ENCODE measurements at regions not wholly inside any gene's neighbourhood (a gene's known extent, or its start where the extent isn't known, plus 50 kb on each side); places are given as distances from the start of the nearest gene placed in this dataset.

DNA sequence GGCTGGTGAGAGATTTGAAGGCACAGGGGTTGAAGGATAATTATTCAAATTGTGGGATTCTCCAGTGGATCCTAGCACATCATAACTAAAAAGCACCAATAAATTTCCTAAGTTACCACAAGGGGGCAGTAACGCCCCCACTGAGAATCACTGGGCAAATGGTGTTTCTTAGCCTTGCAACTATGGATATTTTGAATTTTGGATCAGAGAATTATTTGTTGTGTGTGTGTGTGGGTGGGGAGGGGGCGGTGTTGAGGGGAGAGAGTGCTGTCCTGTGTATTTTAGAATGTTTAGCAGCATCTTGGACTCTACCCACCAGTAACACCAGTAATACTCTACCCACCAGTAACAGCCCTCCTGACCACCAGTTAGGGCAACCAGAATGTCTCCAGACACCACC, 63.3 kb upstream of the PRKG1 start (continued):
- TF ChIP-seq, protein P1, sequence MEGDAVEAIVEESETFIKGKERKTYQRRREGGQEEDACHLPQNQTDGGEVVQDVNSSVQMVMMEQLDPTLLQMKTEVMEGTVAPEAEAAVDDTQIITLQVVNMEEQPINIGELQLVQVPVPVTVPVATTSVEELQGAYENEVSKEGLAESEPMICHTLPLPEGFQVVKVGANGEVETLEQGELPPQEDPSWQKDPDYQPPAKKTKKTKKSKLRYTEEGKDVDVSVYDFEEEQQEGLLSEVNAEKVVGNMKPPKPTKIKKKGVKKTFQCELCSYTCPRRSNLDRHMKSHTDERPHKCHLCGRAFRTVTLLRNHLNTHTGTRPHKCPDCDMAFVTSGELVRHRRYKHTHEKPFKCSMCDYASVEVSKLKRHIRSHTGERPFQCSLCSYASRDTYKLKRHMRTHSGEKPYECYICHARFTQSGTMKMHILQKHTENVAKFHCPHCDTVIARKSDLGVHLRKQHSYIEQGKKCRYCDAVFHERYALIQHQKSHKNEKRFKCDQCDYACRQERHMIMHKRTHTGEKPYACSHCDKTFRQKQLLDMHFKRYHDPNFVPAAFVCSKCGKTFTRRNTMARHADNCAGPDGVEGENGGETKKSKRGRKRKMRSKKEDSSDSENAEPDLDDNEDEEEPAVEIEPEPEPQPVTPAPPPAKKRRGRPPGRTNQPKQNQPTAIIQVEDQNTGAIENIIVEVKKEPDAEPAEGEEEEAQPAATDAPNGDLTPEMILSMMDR (IDR thresholded peaks at IDR 0.05; ENCODE audit: control extremely low read depth in 1 of 3, insufficient read depth in 1 of 3, low read depth in 1 of 3, low read length in 3 of 3): peak in 2 of 3 experiments; percentile 64 to 68; a peak in 3 of 4 replicates
- TF ChIP-seq RNF2 (IDR thresholded peaks at IDR 0.05; ENCODE audit: borderline replicate concordance, low read depth, low read length, missing control alignments, poor library complexity, severe bottlenecking): no peak

Measured in H1 (cell line).